ENCODE measurements at regions not wholly inside any gene's neighbourhood (a gene's known extent, or its start where the extent isn't known, plus 50 kb on each side); places are given as distances from the start of the nearest gene placed in this dataset.

DNA sequence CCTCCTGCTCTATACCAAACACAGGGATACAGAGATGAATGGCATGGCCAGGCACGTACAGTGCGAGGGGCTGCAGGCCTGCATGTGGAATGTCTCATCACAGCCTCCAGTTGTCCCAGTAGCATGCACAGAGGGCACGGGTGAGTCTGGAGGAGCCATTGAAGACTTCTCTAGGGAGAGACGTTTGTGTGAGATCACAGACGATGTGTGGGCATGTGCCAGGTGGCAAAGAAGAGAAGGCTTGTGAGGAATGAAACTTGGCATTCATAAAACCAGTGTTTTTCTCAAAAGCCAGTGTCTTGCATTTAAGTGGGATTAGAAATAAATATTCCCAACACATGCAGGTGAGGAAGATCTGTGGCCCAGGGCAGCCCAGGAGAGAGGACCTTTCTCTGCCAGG lies 119.1 kb upstream of the UBE3A start:
- DNase-seq: no peak

DNA sequence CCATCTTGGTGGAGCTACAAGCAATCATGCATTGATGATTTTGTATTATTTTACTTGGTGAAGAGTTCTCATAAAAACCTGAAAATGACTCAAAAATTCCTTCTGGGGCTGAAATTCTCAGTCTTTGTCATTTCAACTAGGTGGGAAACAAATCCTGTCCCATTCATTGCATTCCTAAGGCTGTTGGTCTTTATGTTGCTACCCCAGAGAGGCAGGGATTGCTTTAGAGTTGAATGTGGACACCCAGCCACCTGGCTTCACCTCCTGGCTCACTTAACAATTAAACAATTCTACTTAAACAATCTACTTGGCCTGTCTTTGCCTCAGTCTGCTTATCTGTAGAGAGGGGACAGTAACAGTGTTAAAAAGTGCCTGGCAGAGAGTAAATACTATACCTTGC lies 117.3 kb upstream of the UBE3A start:
- no peak for DNase-seq

DNA sequence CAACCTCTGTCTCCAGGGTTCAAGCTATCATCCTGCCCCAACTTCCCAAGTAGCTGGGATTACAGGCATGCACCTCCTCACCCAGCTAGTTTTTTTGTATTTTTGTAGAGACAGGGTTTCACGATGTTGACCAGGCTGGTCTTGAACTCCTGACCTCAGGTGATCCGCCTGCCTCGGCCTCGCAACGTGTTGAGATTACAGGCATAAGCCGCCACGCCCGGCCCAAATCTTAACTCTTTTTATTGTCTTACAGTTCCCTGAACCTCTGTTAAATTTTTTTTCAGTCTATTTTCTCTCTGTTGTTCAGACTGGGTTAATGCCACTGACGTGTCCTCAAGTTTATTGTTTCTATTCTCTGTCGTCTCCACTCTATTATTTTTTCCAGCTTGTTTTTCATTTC lies 115.8 kb upstream of the UBE3A start:
- no peak for DNase-seq

DNA sequence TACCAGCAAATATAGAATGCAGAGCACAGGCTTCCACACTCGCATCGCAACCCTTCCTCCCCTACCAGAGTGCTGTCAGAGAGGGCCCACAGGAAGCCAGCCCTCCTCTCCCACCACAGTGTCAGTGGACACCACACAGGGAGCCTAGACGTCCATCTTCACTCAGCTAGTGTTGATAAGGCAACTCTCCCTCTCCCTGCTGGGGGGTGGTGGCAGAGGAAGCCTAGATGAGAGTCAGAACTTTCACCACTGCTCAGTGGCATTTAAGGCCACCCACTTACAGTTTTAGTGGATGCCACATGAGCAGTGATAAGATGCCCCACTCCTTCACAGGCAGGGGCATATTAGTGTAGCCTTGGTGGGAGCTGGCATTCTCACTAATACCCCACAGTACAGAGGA lies 109.8 kb upstream of the UBE3A start:
- DNase-seq: no peak

DNA sequence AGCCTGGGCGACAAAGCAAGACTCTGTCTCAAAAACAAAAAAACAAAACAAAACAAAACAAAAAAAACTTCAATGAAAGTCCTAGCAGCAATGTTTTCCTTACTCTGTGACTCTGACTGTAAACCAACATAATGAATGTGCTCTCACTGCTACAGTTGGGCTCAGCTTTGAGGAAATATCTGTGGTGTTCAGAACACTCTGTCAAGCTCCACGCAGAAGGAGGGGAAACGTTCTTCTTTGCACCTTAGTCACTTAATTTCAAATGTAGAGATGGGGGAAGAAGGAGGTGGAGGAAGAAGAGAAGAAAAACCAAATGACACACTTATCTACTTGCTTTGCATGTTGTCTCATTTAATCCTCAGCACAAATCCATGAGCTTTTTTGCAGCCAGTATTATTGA lies 107.1 kb upstream of the UBE3A start:
- DNase-seq: no peak

DNA sequence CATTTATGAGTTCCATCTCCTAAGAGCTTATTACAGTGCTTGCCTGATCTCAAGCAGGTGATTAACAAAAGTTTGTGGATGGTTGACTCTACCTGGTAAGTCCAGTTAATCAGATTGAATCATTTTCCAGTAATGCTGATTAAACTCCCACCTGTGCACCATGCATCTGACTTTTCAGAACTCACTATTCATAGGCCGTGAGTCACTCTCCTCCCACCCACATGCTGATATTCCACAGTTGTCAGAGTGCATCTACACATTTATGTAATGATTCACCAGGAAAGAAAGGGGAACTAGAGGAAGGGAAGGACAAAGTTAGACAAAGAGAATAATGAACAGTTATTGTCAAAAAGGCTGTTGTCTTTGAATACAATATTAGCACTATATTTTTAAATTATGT lies 106.2 kb upstream of the UBE3A start:
- DNase-seq: no peak

DNA sequence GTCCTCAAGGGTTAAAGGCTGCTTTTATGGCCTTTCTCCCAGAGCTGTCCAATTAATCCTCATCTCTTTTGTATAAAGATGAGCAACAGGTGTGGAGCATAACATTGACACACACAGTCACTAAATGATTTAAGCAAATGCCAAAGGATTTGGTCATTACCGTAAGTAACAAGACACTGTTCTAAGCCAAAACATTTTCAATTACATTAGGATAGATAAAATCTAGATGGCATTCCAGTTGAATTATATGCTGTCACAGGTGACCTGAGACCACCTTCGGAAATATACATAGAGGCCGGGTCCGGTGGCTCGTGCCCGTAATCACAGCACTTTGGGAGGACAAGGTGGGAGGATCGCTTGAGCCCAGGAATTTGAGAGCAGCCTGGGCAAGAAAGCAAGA lies 105.3 kb upstream of the UBE3A start:
- DNase-seq: no peak

DNA sequence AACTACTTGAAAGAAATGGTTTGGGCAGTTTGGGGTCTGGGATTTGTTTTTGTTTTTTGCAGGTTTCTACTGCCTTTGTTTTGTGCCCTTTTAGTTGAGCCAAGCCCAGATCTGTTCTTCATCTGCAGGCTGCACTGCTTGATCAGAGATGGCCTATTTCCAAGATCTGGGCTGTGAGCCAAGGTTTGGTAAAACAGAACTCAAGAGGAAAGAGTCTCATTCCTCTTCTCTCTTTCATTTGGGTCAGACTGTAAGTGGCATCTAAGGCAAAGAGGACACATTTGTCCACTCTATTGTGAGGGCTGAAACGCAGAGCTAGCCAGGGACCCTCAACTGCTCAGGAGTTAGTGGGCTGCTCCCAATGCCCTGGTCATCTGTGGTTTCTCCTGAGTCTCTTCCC lies 104.4 kb upstream of the UBE3A start:
- DNase-seq: no peak

DNA sequence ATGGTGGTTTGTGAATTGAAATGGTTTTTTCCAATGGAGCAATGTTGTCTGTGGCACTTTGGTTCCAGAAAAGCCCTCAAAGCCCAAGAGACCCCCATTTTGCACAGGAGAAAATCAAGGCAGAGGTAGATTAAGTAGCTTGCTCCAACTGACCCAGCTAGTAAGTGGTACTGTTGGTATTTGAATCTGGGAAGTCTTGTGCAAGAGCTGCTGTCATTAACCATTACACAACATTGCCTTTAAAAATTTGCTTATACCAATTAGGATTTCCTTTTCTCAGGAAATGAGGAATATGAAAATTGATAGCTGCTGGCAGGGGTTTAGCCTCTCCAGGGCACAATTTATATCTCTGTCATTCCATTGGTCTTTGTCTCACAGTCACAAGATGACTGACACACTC lies 102.4 kb upstream of the UBE3A start:
- no peak for DNase-seq

DNA sequence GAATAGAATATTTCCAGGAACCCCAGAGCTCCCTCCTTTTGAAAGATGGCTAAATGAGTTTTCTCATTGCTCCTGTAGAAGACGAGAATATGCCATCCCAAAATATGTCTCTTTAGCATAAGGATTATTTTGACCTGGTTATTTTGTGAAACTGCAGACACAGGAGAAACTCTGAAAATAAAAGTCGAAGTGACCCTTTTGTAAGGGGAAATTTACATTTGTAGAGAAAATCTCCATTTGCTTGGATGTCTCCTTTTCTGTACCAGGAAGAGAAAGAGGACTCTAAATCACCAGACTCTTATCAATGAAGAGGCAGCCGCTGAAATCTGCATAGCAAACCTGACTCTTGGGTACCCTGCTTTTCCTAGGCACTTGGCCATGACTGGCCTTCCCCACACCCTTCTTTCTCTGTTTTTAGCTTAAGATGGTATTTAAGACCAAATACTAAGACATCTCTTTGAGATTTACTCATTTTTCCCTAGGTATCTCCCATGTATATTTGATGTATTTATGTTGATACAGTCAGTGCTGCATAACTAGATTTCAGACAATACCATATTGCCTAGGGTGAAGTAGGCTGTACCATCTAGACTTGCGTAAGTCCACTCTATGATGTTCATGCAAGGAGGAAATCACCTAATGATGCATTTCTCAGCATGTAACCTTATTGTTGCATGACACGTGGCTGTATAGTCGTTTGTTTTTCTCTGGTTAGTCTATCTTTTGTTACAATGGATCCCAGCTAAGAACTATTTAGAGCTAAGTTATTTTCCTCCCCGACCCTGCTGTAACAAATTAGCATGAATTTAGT lies 98.2 kb upstream of the UBE3A start:
- DNase-seq: no peak

DNA sequence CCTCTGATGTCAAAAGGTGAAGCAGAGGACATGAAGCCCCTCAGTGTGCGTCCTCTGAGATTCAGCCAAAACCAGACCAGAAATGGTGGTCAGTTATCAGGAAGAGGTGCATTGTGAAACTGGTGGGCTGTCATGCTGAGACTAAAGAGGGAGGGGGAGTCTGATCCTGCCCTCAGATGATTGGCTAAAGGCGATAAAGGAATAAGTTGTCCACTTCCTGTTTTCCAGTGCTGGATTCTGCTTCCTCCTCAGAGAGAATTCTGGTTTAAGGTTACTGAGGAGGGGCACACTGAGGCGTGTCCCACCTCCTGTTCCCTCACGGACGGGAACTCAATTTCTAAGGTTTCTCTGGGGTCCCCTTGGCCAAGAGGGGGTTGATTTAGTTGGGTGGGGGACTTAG lies 97.0 kb upstream of the UBE3A start:
- no peak for DNase-seq

DNA sequence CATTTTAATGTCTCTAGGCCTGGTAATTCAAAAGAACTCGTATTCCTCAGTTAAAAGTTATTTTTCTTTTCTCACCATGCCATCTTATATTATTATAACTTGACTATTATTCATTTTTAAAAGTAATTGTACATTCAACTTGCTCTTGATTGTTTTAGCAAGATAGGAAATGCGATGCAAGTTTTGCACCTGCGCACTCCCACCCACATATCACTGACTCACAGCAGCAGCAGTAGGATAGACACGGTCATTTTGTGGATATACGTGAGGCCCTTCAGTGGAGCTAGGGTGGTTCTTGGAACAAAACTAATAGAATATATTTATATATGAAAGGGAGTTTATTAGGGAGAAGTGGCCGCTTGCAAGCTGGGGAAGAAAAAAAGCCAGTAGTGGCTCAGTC lies 95.5 kb upstream of the UBE3A start:
- no peak for DNase-seq

DNA sequence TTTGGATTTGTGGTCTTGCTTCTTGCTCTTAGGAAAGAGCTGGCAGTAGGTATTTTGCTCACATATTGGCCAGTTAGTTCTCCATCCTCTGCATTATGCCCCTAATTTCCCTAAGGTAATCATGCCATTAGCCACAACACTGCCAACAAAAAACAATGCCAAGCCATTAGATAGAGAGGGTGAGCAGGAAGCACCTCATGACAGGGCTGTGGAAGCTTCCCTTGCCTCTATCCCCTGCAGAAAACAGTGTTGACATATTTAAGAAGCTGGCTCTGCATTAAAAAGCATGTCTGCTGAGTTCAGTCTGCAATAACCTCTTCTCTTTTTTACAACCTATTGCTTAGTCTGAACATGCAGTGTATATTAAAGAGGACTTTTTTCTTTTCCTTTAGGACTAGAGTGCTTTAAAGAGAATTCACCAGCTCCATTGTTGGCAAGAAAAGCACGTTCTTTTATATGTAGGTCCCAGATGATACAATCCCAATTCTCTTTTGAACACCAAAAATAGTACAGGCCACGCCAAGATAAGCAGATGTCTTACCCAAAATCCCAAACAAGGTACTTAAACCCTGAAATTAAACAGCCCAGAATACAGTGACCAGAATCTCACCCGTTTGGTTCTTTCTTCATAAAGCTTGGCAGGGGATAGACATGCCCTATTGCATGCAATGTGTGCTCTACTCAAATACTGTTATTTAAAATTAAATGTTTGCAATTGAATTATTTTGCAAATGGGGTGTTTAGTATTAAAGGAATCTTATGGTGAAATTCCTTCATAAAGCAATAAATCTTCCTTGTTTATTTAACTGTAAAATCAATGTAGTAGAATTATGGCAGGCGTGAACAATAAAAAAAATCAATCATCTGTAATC lies 93.7 kb upstream of the UBE3A start:
- no peak for DNase-seq

DNA sequence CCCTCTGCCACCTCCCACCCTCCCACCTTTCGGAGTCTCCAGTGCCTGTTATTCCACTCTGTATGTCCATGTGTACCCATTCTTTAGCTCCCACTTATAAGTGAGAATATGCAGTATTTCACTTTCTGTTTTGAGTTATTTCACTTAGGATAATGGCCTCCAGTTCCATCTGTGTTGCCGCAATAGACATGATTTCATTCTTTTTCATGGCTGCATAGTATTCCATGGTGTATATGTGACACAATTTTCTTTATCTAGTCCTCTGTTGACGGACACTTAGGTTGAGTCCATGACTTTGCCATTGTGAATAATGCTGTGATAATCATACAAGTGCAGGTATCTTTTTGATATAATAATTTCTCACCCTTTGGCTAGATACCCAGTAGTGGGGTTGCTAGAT lies 91.0 kb upstream of the UBE3A start:
- DNase-seq: no peak

DNA sequence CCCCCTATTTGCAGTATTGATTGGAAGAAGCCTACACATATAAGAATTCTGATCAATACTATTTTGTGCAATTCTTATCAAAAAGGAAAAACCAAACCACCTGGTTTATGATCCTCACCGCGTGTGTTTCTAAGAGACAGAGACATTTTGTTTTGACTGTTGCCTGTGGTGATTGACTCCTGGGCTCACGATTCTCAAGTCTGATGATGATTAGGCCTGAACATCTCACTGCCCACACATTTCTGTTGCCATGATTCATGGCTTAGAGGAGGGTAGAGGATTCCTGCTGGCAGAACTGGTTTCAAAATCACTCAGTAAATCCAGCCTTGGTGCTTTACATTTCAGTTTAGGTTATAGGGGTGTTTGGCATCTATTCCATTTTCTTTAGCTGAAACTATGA lies 88.3 kb upstream of the UBE3A start:
- DNase-seq: no peak

DNA sequence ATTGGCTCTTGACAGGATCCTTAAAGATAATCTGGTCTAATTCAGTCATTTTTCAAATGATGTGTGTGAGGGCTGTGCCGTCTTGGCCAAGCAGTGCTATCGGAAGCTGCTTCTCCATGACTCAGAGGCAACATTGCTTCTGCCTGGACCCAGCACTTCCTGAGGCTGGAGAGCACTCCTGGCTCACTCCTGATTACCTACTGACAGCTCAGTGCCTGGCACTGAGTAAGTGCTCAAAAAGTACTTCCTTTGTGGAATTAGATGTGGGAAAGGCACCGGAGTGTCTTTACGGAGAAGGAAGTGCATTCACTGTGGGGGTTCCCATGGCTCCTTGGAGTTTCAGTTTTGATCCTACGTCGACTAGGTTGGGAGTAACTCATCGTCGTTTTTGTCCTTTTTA lies 86.9 kb upstream of the UBE3A start:
- no peak for DNase-seq

DNA sequence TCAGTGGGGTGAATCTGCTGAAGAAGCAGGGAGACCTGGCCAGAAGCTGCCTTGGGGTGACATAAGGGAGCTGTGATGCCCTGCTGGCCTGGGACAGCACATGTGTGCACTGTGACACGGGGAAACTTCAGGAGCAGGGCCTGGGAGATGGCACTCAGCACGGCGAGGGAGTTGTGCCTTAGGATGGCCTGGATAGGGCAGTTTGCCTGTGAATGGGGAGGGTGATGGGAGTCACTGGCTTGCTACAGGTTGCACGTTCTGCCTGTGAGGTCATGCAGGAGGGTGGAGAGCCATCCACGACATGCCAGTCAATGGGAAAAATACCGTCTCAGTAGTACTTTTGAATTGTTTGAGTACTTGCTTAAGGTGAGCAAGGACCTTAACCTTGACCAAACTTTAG lies 76.8 kb upstream of the UBE3A start:
- no peak for DNase-seq

DNA sequence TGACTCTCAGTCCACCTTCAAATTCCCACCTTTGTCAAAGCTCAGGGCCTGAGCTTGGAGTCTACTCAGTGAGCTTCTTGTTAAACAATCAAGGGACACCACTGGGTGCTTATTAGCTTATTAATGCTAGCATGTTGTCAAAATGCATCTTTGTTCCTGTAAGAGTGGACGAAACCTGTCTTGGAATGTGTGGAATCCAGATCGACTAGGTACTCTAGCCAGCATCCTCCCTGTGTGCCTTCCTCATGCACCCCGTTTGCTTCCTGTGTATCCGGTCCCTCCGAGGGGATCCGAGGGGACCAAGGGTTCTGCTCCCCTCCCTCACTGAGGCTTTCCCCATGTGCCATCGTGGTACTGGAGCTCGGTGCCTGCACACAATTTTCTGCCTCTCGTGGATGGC lies 75.7 kb upstream of the UBE3A start:
- no peak for DNase-seq

DNA sequence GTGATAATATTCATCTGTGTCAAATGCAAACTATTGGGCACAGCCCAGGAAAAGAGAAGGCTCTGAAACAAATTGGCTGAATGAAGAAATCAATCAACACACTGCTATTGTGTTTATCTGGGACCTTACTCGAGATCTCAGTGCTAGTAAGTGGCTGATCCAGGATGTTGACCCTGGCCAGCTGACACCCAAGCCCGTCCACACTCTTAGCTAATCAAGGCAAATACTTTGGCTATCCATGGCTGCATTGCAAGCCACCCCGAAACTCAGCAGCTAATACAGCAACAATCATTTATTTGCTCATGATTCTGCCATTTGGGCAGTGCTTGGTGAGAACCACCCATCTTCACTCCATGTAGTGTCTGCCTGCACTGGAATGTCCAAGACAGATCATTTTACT lies 74.1 kb upstream of the UBE3A start:
- no peak for DNase-seq

DNA sequence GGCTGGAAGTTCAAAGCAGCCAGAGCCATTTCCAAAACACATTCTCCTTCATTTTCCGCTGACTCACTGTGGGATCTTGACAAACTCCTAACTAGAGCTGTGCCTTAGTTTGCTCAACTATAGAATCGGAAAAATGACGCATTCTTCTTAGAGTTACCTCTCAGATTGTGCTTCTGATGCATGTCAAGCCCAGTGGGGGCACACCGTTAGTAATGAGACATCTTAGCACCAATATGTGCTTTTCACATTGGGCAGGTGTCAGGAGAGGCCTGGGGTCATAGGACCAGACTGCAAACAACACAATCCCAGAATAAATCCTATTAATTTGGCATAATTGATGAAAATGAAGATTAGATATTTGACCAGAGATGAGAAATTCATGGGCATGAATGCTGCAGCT lies 71.3 kb upstream of the UBE3A start:
- DNase-seq: no peak

DNA sequence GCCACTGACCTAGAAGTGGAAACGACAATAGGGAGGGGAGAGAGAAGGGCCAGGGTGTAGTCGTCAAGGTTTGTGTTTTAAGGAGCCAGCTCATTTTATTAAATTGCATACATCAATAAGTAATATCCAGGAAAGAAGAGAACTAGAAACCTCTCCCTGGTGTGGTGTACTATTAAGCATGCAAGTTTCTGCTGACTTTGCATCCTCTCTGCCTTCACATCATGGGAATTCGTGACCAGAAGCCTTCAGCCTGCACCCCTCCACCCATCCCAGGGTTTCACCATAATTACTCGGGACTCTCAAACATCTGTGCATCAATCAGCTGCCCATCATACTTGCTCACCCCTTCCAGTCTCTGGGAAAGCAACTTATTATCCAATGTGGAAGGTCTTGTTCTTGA lies 70.9 kb upstream of the UBE3A start:
- DNase-seq: no peak

DNA sequence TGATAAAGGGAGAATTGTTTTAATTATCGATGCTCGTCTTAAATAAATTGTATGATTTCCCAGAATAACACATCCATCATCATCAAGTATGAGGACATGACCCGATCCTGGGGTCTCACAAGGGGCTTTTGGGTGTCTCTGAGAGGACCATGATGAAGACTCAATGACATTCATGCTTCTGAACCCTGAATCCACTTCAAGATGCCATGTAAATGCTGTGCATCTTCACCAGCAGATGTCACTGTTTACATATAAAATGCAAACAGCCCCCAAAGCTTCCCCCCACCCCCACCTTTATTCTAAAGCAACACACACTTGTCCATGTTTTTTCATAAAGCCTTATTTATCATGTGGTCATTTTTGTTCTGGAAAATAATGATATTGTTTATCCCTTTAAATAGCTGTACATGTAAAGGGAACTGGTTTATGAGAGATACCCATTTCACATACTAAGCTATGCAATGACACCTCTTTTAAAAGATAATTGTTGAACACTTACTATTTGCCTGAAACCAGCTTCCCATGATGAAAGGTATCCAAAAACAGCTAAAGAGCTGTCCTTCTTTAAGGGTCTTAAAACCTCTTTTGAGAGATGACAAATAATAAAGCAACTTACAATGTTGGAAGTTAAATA lies 69.7 kb upstream of the UBE3A start:
- DNase-seq: peak; percentile 1

DNA sequence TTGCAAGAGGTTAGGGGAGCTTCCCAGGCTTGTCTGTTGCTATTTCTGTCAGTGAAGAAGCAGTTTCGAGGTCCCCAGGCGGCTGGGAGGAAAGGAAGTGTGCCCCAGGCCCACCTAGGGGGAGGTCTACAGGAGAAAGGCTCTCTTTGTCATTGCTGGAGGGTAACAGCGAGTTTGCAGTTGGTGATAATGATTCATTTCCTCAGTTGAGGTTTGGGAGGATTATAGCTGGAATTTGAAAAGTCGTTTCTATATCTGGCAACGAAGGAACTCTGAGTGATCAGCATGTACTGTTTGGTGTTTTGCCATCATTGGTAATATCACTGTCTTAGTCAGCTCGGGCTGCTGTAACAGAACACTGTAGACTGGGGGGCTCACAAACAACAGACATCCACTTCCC lies 65.5 kb upstream of the UBE3A start:
- DNase-seq: no peak

DNA sequence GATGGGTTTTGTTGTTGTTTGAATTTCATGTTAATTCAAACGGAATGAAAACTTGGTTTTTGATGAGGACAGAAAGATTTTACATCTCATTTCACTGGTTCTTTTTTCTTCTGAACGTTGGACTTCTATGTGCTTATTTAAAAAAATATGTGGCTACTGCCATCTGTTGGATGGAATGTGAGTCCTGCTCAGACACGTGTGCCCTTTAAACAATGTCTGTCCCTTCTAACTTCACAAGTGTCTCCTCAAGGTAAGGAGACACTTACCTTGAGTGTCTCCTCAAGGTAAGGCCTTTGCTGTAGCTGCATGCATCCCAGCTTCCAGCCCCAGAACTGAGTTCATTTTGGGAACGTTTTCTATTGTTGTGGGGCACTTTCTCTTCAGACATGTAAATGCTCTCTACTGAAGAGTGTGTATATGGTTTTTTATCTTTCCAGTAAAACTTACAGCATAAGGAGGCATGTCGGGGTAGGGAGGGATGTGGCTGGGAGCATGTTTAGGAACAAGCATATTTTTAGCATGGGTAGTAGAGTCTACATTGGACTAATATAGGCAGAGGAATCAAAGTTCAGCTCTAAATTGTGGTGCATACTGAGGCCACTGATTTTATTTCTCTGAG lies 63.1 kb upstream of the UBE3A start:
- peak; percentile 0 for DNase-seq
